B cell (primary cell): ENCODE measurements at regions not wholly inside any gene's neighbourhood (a gene's known extent, or its start where the extent isn't known, plus 50 kb on each side); places are given as distances from the start of the nearest gene placed in this dataset.

ENCODE experiments used
- ATAC-seq: fragments of 200-7000 bp; cut with Tn5 transposase; one replicate; pipeline ENCODE4 v1.10.0; 2021; ENCODE audit warnings: low read depth, mild to moderate bottlenecking, moderate number of reproducible peaks, moderate library complexity
- CTCF ChIA-PET: fragments of 350-600 bp; sonication (Branson Sonifier 250); formaldehyde crosslinking; loops from one replicate; lab custom pipeline; 2021; ENCODE audit warnings: antibody characterized with exemption, inconsistent platforms; lab: Charles Lee
- POLR2A ChIA-PET: fragments of 350-600 bp; sonication (Branson Sonifier 250); formaldehyde crosslinking; loops from one replicate; lab custom pipeline; 2021; ENCODE audit warnings: antibody characterized with exemption; lab: Charles Lee
- DNase-seq: peaks from one replicate; pipeline ENCODE4 v3.0.0; 2013
- H2AFZ ChIP-seq: 2 replicates; pipeline ENCODE4 v1.6.1; 2012; ENCODE audit warnings: mild to moderate bottlenecking, low read depth, low read length; ENCODE audit not compliant: insufficient read depth, poor library complexity, severe bottlenecking
- H3K27ac ChIP-seq, 2 donors: 1 replicate in 1 of 2; 2 replicates in 1 of 2; pipeline ENCODE4 v1.5.1; 2012 to 2013; ENCODE audit warnings: low read length in 2 of 2, mild to moderate bottlenecking in 2 of 2, moderate library complexity in 1 of 2
- H3K27me3 ChIP-seq, 4 experiments: fragments of 200-600 bp in 1 of 4; sonication (generic) in 1 of 4; replicated peaks in 1 of 4; 1 replicate in 2 of 4; 2 replicates in 2 of 4; pipeline versions ENCODE4 v1.6.1 to v1.7.0; 2013 to 2016; ENCODE audit warnings: low read length in 3 of 4, mild to moderate bottlenecking in 2 of 4, mixed read lengths in 1 of 4, moderate library complexity in 1 of 4; ENCODE audit not compliant: insufficient read depth in 4 of 4, control insufficient read depth in 3 of 4; ENCODE audit errors: control extremely low read depth in 1 of 4
- H3K36me3 ChIP-seq, 2 experiments: replicated peaks in 1 of 2; 1 replicate in 1 of 2; 2 replicates in 1 of 2; pipeline versions ENCODE4 v1.6.1 to v1.7.1; 2013; ENCODE audit warnings: low read length in 1 of 2; ENCODE audit not compliant: insufficient read depth in 2 of 2, control insufficient read depth in 1 of 2; ENCODE audit errors: control extremely low read depth in 1 of 2, extremely low read depth in 1 of 2
- H3K4me1 ChIP-seq, 2 donors: fragments of 200-600 bp in 1 of 2; sonication (generic) in 1 of 2; 1 replicate in 1 of 2; 2 replicates in 1 of 2; pipeline versions ENCODE4 v1.5.1 to v1.6.1; 2013 to 2017; ENCODE audit warnings: low read length in 2 of 2; ENCODE audit not compliant: control insufficient read depth in 2 of 2, insufficient read depth in 2 of 2
- H3K4me2 ChIP-seq: replicated peaks from 2 replicates; pipeline ENCODE3; 2012; ENCODE audit warnings: mild to moderate bottlenecking, low read depth, low read length; ENCODE audit not compliant: poor library complexity, severe bottlenecking
- H3K4me3 ChIP-seq, 5 experiments: fragments of 200-600 bp in 1 of 5; sonication (generic) in 1 of 5; 1 replicate in 3 of 5; 2 replicates in 2 of 5; pipeline versions ENCODE4 v1.5.1 to v1.7.0; 2011 to 2016; ENCODE audit warnings: low read length in 4 of 5, mild to moderate bottlenecking in 4 of 5, low read depth in 2 of 5, control low read depth in 1 of 5, moderate library complexity in 1 of 5; ENCODE audit not compliant: insufficient read depth in 1 of 5; ENCODE audit errors: control extremely low read depth in 1 of 5, extremely low read depth in 1 of 5
- H3K79me2 ChIP-seq: fragments of 200-600 bp; sonication (generic); one replicate; pipeline ENCODE4 v1.6.0; 2016; ENCODE audit warnings: low read length; ENCODE audit not compliant: control insufficient read depth, insufficient read depth
- H3K9ac ChIP-seq: fragments of 200-600 bp; sonication (generic); 2 replicates; pipeline ENCODE4 v1.6.1; 2017; ENCODE audit warnings: mild to moderate bottlenecking, low read length, moderate library complexity
- H3K9me3 ChIP-seq, 3 donors: one replicate each; pipeline versions ENCODE4 v1.6.1 to v1.7.1; 2013; ENCODE audit warnings: low read length in 2 of 3; ENCODE audit not compliant: control insufficient read depth in 2 of 3, insufficient read depth in 1 of 3; ENCODE audit errors: control extremely low read depth in 1 of 3
- H4K20me1 ChIP-seq: 2 replicates; pipeline ENCODE4 v1.6.0; 2012; ENCODE audit warnings: mild to moderate bottlenecking, low read length; ENCODE audit not compliant: insufficient read depth, control insufficient read depth, poor library complexity, severe bottlenecking
- H3K27ac Mint-ChIP-seq: one replicate; pipeline ENCODE4 v1.8.0; 2021; ENCODE audit warnings: mixed read lengths
- H3K27me3 Mint-ChIP-seq: one replicate; pipeline ENCODE4 v1.8.0; 2021; ENCODE audit warnings: mixed read lengths
- H3K4me1 Mint-ChIP-seq: one replicate; pipeline ENCODE4 v1.8.0; 2021; ENCODE audit warnings: mixed read lengths
- H3K4me3 Mint-ChIP-seq: one replicate; pipeline ENCODE4 v1.8.0; 2021; ENCODE audit warnings: mixed read lengths
- H3K9me3 Mint-ChIP-seq: one replicate; pipeline ENCODE4 v1.8.0; 2022; ENCODE audit warnings: mixed read lengths; ENCODE audit not compliant: insufficient read depth
- CTCF ChIP-seq: fragments of 200-600 bp; IDR thresholded peaks from one replicate; pipeline ENCODE4 v1.8.0; 2022; ENCODE audit warnings: antibody characterized with exemption, mild to moderate bottlenecking
- EZH2 ChIP-seq: IDR thresholded peaks from 2 replicates; pipeline ENCODE4 v1.6.1; 2012; ENCODE audit warnings: borderline replicate concordance, low read depth, mild to moderate bottlenecking, moderate library complexity, low read length; ENCODE audit not compliant: insufficient read depth, poor library complexity, severe bottlenecking
- WGBS: methylation state at CpG from one replicate; pipeline ENCODE4 v1.1.5; 2013; ENCODE audit warnings: missing lambda C conversion rate; ENCODE audit not compliant: insufficient coverage; 5-methylcytosine and 5-hydroxymethylcytosine counted together
- intact Hi-C: fragments of 100-400 bp; cut with micrococcal nuclease; formaldehyde crosslinking; loops from one replicate; pipeline ENCODE4 v1.10.0; 2022

GRCh38 chr21:31490443-31490842 is 146.4 kb upstream of the TIAM1 start:
- TF ChIP-seq EZH2: no peak
- TF ChIP-seq CTCF: no peak
- Histone ChIP-seq H3K9ac (no peak overlapping the region), H3K9me3 (peaks cover 0 to 23% (median 4%) of the 10 kb centered on the region in 3 donors), H2AFZ (no peak overlapping the region), H4K20me1 (no peaks in the 10 kb centered on the region), H3K4me1 (no peaks in the 10 kb centered on the region), H3K36me3 (no peaks in the 10 kb centered on the region), H3K27me3 (no peaks in the 10 kb centered on the region), H3K79me2 (no peaks in the 10 kb centered on the region), H3K4me3 (no peak overlapping the region), H3K27ac (no peak overlapping the region), H3K4me2 (no peak overlapping the region)
- ChIA-PET CTCF (no interaction called here), POLR2A (no interaction called here)
- ATAC-seq (no peak), DNase-seq (no peak)
- Mint-ChIP-seq H3K4me1 (no peaks in the 10 kb centered on the region), H3K4me3 (no peak overlapping the region), H3K27ac (no peak overlapping the region), H3K27me3 (no peaks in the 10 kb centered on the region), H3K9me3 (peaks cover 3% of the 10 kb centered on the region)
- intact Hi-C loops: no loop called here
- WGBS: no CpG with 5 or more reads among the region's 2 CpGs

GRCh38 chr21:31489726-31490125 is 145.7 kb upstream of the TIAM1 start:
- ChIA-PET CTCF (no interaction called here), POLR2A (no interaction called here)
- no peak overlapping the region for H3K4me3 Mint-ChIP-seq
- TF ChIP-seq EZH2: no peak
- no peak for TF ChIP-seq CTCF
- H3K9me3 Mint-ChIP-seq: peaks cover 3% of the 10 kb centered on the region
- no peak overlapping the region for H2AFZ ChIP-seq
- no CpG with 5 or more reads among the region's 2 CpGs for WGBS
- no peak overlapping the region for H3K27ac ChIP-seq
- H3K4me1 ChIP-seq: no peaks in the 10 kb centered on the region
- no peak for ATAC-seq
- H3K27me3 ChIP-seq: no peaks in the 10 kb centered on the region
- H3K36me3 ChIP-seq: no peaks in the 10 kb centered on the region
- peaks cover 0 to 30% (median 5%) of the 10 kb centered on the region in 3 donors for H3K9me3 ChIP-seq
- H3K27ac Mint-ChIP-seq: no peak overlapping the region
- no peak overlapping the region for H3K9ac ChIP-seq
- no peaks in the 10 kb centered on the region for H4K20me1 ChIP-seq
- H3K27me3 Mint-ChIP-seq: no peaks in the 10 kb centered on the region
- no peaks in the 10 kb centered on the region for H3K79me2 ChIP-seq
- intact Hi-C loops: no loop called here
- no peak for DNase-seq
- H3K4me3 ChIP-seq: no peak overlapping the region
- H3K4me2 ChIP-seq: no peak overlapping the region
- H3K4me1 Mint-ChIP-seq: no peaks in the 10 kb centered on the region
